ENCODE measurements at regions not wholly inside any gene's neighbourhood (a gene's known extent, or its start where the extent isn't known, plus 50 kb on each side); places are given as distances from the start of the nearest gene placed in this dataset.

- no TSS peak for BruUV-seq (replicated peaks)
- H3K27ac ChIP-seq (ENCODE audit: low read depth, low read length) = no peak overlapping the region
- no peaks in the 10 kb centered on the region for H3K27me3 ChIP-seq (ENCODE audit: insufficient read depth, low read length)
- no peak overlapping the region for H3K4me2 ChIP-seq (ENCODE audit: low read length)
- intact Hi-C loops (cut with micrococcal nuclease) = no loop called here
- no peaks in the 10 kb centered on the region for H3K9me3 ChIP-seq (ENCODE audit: control insufficient read depth in 1 of 2, insufficient read depth in 1 of 2, low read depth in 1 of 2, low read length in 2 of 2)
- no peaks in the 10 kb centered on the region for H4K20me1 ChIP-seq (ENCODE audit: insufficient read depth)
- H3K9me2 ChIP-seq (ENCODE audit: insufficient read depth) = peaks cover 4% of the 10 kb centered on the region; the same call in 1 of the 2 replicates
- ChIA-PET POLR2A (no interaction called here), CTCF (no interaction called here), RAD21 (ENCODE audit: low non-redundant PET in 1 of 2, low total read pairs in 2 of 2, uncharacterized antibody in 2 of 2, unreplicated experiment in 2 of 2) (no interaction called here)
- no peak overlapping the region for H3K4me3 ChIP-seq (replicated peaks in 1 of 2; ENCODE audit: low read depth in 1 of 2, low read length in 2 of 2)
- no peak overlapping the region for H3K9ac ChIP-seq (ENCODE audit: low read length)
- H3K36me3 ChIP-seq (ENCODE audit: control insufficient read depth in 1 of 2, insufficient read depth in 2 of 2, low read length in 2 of 2) = no peaks in the 10 kb centered on the region
- H2AFZ ChIP-seq (ENCODE audit: low read depth, low read length, poor library complexity, severe bottlenecking) = no peak overlapping the region
- ATAC-seq (no peak), DNase-seq (ENCODE audit: low read depth, low spot score) (no peak)
- peaks cover 0 to 5% of the 10 kb centered on the region in 2 experiments; a peak in 1 of 4 replicates for H3K4me1 ChIP-seq (ENCODE audit: control insufficient read depth in 1 of 2, insufficient read depth in 2 of 2, low read length in 2 of 2)
- H3K79me2 ChIP-seq (ENCODE audit: insufficient read depth, low read length) = no peaks in the 10 kb centered on the region
- TF ChIP-seq RAD21 (IDR thresholded peaks at IDR 0.05; ENCODE audit: low read depth) = no peak
- no peak for TF ChIP-seq ZNF274 (IDR thresholded peaks at IDR 0.05; ENCODE audit: low read depth, low read length)
- no peak for TF ChIP-seq ZFX (IDR thresholded peaks at IDR 0.05)
- TF ChIP-seq FOSL1 (IDR thresholded peaks at IDR 0.05; ENCODE audit: low read depth) = no peak
- no peak for TF ChIP-seq TCF7L2 (IDR thresholded peaks at IDR 0.05; ENCODE audit: borderline replicate concordance, extremely low read depth, insufficient read depth, insufficient read length)
- no peak for TF ChIP-seq ATF3 (IDR thresholded peaks at IDR 0.05)
- TF ChIP-seq ZBTB33 (IDR thresholded peaks at IDR 0.05; ENCODE audit: extremely low read depth, insufficient replicate concordance, low read length) = no peak
- TF ChIP-seq SIN3A (IDR thresholded peaks at IDR 0.05; ENCODE audit: low read depth) = no peak
- TF ChIP-seq ELF1 (IDR thresholded peaks at IDR 0.05; ENCODE audit: borderline replicate concordance, low read depth) = no peak
- TF ChIP-seq EZH2 (IDR thresholded peaks at IDR 0.05) = no peak
- TF ChIP-seq CBX3 (IDR thresholded peaks at IDR 0.05; ENCODE audit: low read depth) = no peak
- TF ChIP-seq, protein P1, sequence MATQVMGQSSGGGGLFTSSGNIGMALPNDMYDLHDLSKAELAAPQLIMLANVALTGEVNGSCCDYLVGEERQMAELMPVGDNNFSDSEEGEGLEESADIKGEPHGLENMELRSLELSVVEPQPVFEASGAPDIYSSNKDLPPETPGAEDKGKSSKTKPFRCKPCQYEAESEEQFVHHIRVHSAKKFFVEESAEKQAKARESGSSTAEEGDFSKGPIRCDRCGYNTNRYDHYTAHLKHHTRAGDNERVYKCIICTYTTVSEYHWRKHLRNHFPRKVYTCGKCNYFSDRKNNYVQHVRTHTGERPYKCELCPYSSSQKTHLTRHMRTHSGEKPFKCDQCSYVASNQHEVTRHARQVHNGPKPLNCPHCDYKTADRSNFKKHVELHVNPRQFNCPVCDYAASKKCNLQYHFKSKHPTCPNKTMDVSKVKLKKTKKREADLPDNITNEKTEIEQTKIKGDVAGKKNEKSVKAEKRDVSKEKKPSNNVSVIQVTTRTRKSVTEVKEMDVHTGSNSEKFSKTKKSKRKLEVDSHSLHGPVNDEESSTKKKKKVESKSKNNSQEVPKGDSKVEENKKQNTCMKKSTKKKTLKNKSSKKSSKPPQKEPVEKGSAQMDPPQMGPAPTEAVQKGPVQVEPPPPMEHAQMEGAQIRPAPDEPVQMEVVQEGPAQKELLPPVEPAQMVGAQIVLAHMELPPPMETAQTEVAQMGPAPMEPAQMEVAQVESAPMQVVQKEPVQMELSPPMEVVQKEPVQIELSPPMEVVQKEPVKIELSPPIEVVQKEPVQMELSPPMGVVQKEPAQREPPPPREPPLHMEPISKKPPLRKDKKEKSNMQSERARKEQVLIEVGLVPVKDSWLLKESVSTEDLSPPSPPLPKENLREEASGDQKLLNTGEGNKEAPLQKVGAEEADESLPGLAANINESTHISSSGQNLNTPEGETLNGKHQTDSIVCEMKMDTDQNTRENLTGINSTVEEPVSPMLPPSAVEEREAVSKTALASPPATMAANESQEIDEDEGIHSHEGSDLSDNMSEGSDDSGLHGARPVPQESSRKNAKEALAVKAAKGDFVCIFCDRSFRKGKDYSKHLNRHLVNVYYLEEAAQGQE (IDR thresholded peaks at IDR 0.05; ENCODE audit: low read depth) = no peak
- no peak for TF ChIP-seq SP1 (IDR thresholded peaks at IDR 0.05; ENCODE audit: low read depth)
- TF ChIP-seq, protein P2, sequence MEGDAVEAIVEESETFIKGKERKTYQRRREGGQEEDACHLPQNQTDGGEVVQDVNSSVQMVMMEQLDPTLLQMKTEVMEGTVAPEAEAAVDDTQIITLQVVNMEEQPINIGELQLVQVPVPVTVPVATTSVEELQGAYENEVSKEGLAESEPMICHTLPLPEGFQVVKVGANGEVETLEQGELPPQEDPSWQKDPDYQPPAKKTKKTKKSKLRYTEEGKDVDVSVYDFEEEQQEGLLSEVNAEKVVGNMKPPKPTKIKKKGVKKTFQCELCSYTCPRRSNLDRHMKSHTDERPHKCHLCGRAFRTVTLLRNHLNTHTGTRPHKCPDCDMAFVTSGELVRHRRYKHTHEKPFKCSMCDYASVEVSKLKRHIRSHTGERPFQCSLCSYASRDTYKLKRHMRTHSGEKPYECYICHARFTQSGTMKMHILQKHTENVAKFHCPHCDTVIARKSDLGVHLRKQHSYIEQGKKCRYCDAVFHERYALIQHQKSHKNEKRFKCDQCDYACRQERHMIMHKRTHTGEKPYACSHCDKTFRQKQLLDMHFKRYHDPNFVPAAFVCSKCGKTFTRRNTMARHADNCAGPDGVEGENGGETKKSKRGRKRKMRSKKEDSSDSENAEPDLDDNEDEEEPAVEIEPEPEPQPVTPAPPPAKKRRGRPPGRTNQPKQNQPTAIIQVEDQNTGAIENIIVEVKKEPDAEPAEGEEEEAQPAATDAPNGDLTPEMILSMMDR (IDR thresholded peaks at IDR 0.05 in 2 of 3, conservative IDR thresholded peaks at IDR 0.05 in 1 of 3; ENCODE audit: borderline replicate concordance in 1 of 3, insufficient read depth in 1 of 3, low read depth in 2 of 3, low read length in 2 of 3) = no peak
- TF ChIP-seq EZH2phosphoT487 (IDR thresholded peaks at IDR 0.05; ENCODE audit: borderline replicate concordance) = no peak
- no peak for TF ChIP-seq JUND (IDR thresholded peaks at IDR 0.05)
- no peak for TF ChIP-seq POLR2A (IDR thresholded peaks at IDR 0.05; ENCODE audit: borderline replicate concordance, extremely low read depth, insufficient read depth, insufficient read length)
Observed at GRCh38 chr20:11429168-11429567, 488.5 kb upstream of the BTBD3 start.
